ENCODE measurements at regions not wholly inside any gene's neighbourhood (a gene's known extent, or its start where the extent isn't known, plus 50 kb on each side); places are given as distances from the start of the nearest gene placed in this dataset.

DNA sequence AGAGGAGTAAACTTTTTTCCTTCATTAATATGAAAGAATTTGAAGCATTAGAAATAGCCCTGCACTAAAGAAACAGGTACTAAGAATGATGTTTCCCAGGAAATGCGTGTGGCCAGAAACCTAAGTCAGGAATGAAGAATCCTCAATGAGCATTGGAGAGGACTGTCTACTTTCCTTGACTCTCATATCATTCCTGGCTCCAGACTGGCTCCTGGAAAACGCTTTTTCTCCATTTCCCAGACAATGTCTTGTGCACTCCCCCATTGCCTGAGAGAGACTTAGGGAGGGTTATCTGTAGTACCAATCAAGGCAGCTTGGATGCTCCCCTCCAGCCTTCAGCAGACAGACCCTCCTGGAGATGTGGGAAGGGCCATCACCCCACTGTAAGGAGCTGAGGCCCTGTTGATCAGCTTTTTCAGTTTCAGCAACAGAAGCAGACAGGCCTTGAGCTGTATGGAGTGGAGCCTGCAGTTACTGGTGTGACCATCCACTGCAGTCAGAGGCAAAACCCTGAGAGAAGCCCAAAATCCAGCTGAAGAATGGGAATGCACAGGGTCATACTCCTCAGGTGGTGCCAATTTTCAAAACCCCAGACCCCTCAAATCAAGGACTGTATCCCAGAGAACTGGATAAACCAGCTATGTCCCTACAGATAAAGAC is 127.3 kb upstream of the NT5E start:
- DNase-seq (ENCODE audit: low read depth), result no peak
- TF ChIP-seq, protein P1, sequence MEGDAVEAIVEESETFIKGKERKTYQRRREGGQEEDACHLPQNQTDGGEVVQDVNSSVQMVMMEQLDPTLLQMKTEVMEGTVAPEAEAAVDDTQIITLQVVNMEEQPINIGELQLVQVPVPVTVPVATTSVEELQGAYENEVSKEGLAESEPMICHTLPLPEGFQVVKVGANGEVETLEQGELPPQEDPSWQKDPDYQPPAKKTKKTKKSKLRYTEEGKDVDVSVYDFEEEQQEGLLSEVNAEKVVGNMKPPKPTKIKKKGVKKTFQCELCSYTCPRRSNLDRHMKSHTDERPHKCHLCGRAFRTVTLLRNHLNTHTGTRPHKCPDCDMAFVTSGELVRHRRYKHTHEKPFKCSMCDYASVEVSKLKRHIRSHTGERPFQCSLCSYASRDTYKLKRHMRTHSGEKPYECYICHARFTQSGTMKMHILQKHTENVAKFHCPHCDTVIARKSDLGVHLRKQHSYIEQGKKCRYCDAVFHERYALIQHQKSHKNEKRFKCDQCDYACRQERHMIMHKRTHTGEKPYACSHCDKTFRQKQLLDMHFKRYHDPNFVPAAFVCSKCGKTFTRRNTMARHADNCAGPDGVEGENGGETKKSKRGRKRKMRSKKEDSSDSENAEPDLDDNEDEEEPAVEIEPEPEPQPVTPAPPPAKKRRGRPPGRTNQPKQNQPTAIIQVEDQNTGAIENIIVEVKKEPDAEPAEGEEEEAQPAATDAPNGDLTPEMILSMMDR (conservative IDR thresholded peaks at IDR 0.05; ENCODE audit: low read length), result no peak

DNA sequence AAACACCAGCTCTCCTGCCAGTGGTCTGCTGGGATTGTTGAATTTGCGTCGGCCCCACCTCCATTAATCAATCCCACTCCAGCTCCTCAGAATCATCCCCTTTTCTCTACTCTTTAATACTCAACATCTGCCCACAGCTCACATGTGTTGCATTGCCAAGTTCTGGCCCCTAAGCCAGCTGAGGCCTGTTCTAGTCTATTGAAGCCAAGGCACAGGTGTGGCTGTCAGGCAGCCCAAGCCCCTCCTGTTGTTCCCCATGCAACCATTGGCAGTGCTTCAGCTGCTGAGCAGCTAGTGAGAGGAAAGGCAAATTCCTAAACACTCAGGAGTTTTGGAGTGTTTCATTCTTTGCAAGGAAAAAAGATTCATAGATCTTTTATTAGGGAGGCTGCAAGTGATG is 128.0 kb upstream of the NT5E start:
- no peak for DNase-seq (ENCODE audit: low read depth)
- TF ChIP-seq, protein P1 (conservative IDR thresholded peaks at IDR 0.05; ENCODE audit: low read length), result no peak
- H3K4me3 ChIP-seq (ENCODE audit: low read length), result no peak overlapping the region

More for the DNA sequence above, 127.3 kb upstream of the NT5E start:
- H3K4me3 ChIP-seq (ENCODE audit: low read length), result no peak overlapping the region

DNA sequence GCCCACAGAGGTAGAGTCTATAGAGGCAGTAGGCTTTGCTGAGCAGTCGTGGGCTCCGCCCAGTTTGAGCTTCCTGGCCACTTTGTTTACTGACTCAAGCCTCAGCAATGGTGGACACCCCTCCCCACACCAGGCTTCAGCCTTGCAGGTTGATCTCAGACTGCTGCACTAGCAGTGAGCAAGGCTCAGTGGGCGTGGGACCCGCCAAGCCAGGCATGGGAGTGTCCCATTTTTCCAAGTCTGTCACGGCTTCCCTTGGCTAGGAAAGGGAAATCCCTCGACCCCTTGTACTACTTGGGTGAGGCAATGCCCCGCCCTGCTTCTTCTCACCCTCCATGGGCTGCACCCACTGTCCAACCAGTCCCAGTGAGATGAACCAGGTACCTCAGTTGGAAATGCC is 135.3 kb upstream of the NT5E start:
- no peak for DNase-seq (ENCODE audit: low read depth)
- H3K4me3 ChIP-seq (ENCODE audit: low read length), result no peak overlapping the region
- TF ChIP-seq, protein P1 (conservative IDR thresholded peaks at IDR 0.05; ENCODE audit: low read length), result no peak

DNA sequence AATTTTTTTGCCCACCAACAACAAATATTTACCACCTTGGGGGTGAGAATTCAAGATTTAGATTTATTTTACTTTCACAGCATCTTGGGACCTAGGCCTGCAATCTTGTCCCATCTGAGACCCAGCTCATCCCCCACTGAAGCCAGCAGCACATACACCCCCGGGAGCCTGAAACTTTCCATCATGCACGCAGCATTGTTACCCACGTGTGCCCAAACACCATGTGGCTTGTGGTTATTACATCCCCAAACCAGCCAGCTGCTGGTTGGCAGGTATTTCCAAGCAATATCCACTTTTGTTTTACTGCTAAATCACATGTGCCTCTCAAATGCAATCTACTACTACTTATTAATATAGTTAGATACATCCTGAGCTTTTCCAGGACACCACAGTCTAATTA is 149.3 kb upstream of the NT5E start:
- TF ChIP-seq, protein P1 (conservative IDR thresholded peaks at IDR 0.05; ENCODE audit: low read length), result no peak
- H3K4me3 ChIP-seq (ENCODE audit: low read length), result no peak overlapping the region
- DNase-seq (ENCODE audit: low read depth), result no peak

DNA sequence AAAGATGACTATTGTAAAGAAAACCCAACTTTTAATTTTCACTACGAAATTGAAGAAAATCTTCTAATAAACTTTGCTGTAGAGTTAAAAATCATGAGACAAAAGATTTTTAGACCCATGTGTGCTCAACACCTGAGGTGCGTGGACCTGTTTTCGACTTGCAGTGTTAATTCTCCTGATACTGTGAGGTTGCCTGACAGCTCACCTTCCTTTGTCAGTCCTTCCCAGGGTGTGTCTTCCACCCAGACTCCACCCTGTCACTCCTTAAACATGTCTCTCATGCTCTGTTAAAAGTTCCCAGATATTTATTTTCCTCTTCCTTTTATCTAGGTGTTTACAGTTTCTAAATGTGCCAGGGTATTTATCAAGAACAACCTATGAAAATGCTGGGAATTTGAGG is 151.3 kb upstream of the NT5E start:
- DNase-seq (ENCODE audit: low read depth), result no peak
- no peak overlapping the region for H3K4me3 ChIP-seq (ENCODE audit: low read length)
- TF ChIP-seq, protein P1 (conservative IDR thresholded peaks at IDR 0.05; ENCODE audit: low read length), result no peak

DNA sequence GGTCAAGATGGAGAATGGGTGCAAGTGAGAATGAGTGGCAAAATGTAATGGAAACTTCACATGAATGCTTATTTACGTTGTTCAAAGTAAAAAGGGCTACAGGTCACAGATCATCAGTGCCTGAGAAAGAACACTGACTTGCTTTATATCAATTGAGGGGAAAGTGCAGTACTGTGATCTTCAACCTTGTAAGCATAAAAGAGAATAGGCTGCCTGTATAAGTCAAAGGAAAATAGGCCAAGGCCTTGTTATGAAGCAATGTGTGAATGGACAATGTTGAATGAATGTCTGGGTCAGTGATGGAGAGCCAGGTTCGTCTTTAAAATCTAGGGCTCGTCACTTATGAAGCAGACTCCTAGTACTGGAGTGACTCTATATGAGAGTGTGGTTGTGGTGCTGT is 158.6 kb upstream of the NT5E start:
- no peak overlapping the region for H3K4me3 ChIP-seq (ENCODE audit: low read length)
- TF ChIP-seq, protein P1 (conservative IDR thresholded peaks at IDR 0.05; ENCODE audit: low read length), result no peak
- DNase-seq (ENCODE audit: low read depth), result no peak

DNA sequence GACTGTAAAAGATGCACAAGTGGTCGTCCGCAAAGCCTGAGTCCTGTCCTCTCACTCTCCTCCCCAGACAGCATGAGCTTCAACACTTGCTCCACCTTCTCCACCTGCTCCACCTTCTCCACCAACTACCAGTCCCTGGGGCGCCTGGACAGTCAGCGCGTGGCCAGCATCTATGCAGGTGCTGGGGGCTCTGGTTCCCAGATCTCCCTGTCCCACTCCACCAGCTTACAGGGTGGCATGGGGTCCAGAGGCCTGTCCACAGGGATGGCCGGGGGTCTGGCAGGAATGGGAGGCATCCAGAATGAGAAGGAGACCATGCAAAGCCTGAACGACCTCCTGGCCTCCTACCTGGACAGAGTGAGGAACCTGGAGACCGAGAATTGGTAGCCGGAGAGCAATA is 162.2 kb upstream of the NT5E start:
- TF ChIP-seq, protein P1 (conservative IDR thresholded peaks at IDR 0.05; ENCODE audit: low read length), result no peak
- no peak for DNase-seq (ENCODE audit: low read depth)
- H3K4me3 ChIP-seq (ENCODE audit: low read length), result no peak overlapping the region
